ENCODE measurements at regions not wholly inside any gene's neighbourhood (a gene's known extent, or its start where the extent isn't known, plus 50 kb on each side); places are given as distances from the start of the nearest gene placed in this dataset.

- Mint-ChIP-seq H3K36me3 (ENCODE audit: low read depth) (no peaks in the 10 kb centered on the region), H3K4me3 (no peak overlapping the region), H3K27me3 (peaks cover 6% of the 10 kb centered on the region), H3K9me3 (ENCODE audit: low read depth) (no peaks in the 10 kb centered on the region), H3K27ac (no peak overlapping the region), H3K4me1 (no peaks in the 10 kb centered on the region)
- DNase-seq (no peak), ATAC-seq (no peak)
- intact Hi-C loops (cut with DNase I, micrococcal nuclease) = no loop called here
- ChIA-PET POLR2A (no interaction called here), CTCF (no interaction called here)
Observed at GRCh38 chr6:163998496-163998895, 584.0 kb downstream of the QKI start.

- Mint-ChIP-seq H3K27me3 (peaks cover 3% of the 10 kb centered on the region), H3K4me3 (no peak overlapping the region), H3K4me1 (no peaks in the 10 kb centered on the region), H3K9me3 (ENCODE audit: low read depth) (no peaks in the 10 kb centered on the region), H3K36me3 (ENCODE audit: low read depth) (no peaks in the 10 kb centered on the region), H3K27ac (no peak overlapping the region)
- ATAC-seq (no peak), DNase-seq (no peak)
- intact Hi-C loops (cut with DNase I, micrococcal nuclease) = no loop called here
- ChIA-PET CTCF (no interaction called here), POLR2A (interaction anchor here (0.6 kb wide), 1 partner anchor 12 kb away, joined by 3 read pairs; no protein-coding TSS in a partner anchor)
Observed at GRCh38 chr6:163996491-163996890, 582.0 kb downstream of the QKI start.

GRCh38 chr6:163994566-163994965 is 580.0 kb downstream of the QKI start:
- H3K4me3 Mint-ChIP-seq = no peak overlapping the region
- no peak overlapping the region for H3K27ac Mint-ChIP-seq
- ATAC-seq = no peak
- no peaks in the 10 kb centered on the region for H3K4me1 Mint-ChIP-seq
- H3K27me3 Mint-ChIP-seq = no peaks in the 10 kb centered on the region
- intact Hi-C loops (cut with DNase I, micrococcal nuclease) = no loop called here
- POLR2A ChIA-PET = no interaction called here
- CTCF ChIA-PET = no interaction called here
- no peaks in the 10 kb centered on the region for H3K36me3 Mint-ChIP-seq (ENCODE audit: low read depth)
- H3K9me3 Mint-ChIP-seq (ENCODE audit: low read depth) = no peaks in the 10 kb centered on the region
- DNase-seq = no peak

- Mint-ChIP-seq H3K4me1 (no peaks in the 10 kb centered on the region), H3K4me3 (no peak overlapping the region), H3K9me3 (ENCODE audit: low read depth) (no peaks in the 10 kb centered on the region), H3K27me3 (no peaks in the 10 kb centered on the region), H3K27ac (no peak overlapping the region), H3K36me3 (ENCODE audit: low read depth) (no peaks in the 10 kb centered on the region)
- DNase-seq (no peak), ATAC-seq (no peak)
- POLR2A ChIA-PET = no interaction called here
- intact Hi-C loops (cut with DNase I, micrococcal nuclease) = no loop called here
- CTCF ChIA-PET = no interaction called here
Observed at GRCh38 chr6:163992701-163993100, 578.2 kb downstream of the QKI start.

GRCh38 chr6:163992056-163992455 is 577.5 kb downstream of the QKI start:
- intact Hi-C loops (cut with DNase I, micrococcal nuclease) = no loop called here
- CTCF ChIA-PET = no interaction called here
- POLR2A ChIA-PET = no interaction called here

GRCh38 chr6:163991321-163991720 is 576.8 kb downstream of the QKI start:
- no peak overlapping the region for H3K27ac Mint-ChIP-seq
- DNase-seq (no peak), ATAC-seq (no peak)
- no peaks in the 10 kb centered on the region for H3K9me3 Mint-ChIP-seq (ENCODE audit: low read depth)
- CTCF ChIA-PET = interaction anchor here (0.6 kb wide), 1 partner anchor 233 kb away, joined by 6 read pairs; no protein-coding TSS in a partner anchor
- POLR2A ChIA-PET = no interaction called here
- H3K4me3 Mint-ChIP-seq = no peak overlapping the region
- no peaks in the 10 kb centered on the region for H3K36me3 Mint-ChIP-seq (ENCODE audit: low read depth)
- intact Hi-C loops (cut with DNase I, micrococcal nuclease) = no loop called here
- peaks cover 2% of the 10 kb centered on the region for H3K27me3 Mint-ChIP-seq
- no peaks in the 10 kb centered on the region for H3K4me1 Mint-ChIP-seq

More at GRCh38 chr6:163992056-163992455, 577.5 kb downstream of the QKI start:
- H3K4me3 Mint-ChIP-seq = no peak overlapping the region
- no peaks in the 10 kb centered on the region for H3K36me3 Mint-ChIP-seq (ENCODE audit: low read depth)
- H3K4me1 Mint-ChIP-seq = no peaks in the 10 kb centered on the region
- no peak for DNase-seq
- no peak for ATAC-seq
- no peak overlapping the region for H3K27ac Mint-ChIP-seq
- no peaks in the 10 kb centered on the region for H3K27me3 Mint-ChIP-seq
- H3K9me3 Mint-ChIP-seq (ENCODE audit: low read depth) = no peaks in the 10 kb centered on the region

GRCh38 chr6:163986313-163986712 is 571.8 kb downstream of the QKI start:
- Mint-ChIP-seq H3K36me3 (ENCODE audit: low read depth) (no peaks in the 10 kb centered on the region), H3K4me1 (peaks cover 5% of the 10 kb centered on the region), H3K27me3 (peaks cover 2% of the 10 kb centered on the region), H3K4me3 (no peak overlapping the region), H3K9me3 (ENCODE audit: low read depth) (no peaks in the 10 kb centered on the region), H3K27ac (no peak overlapping the region)
- intact Hi-C loops (cut with DNase I, micrococcal nuclease) = no loop called here
- POLR2A ChIA-PET = no interaction called here
- ATAC-seq (no peak), DNase-seq (no peak)
- CTCF ChIA-PET = no interaction called here

GRCh38 chr6:163985710-163986109 is 571.2 kb downstream of the QKI start:
- no peak for ATAC-seq
- H3K4me3 Mint-ChIP-seq = no peak overlapping the region
- H3K4me1 Mint-ChIP-seq = peaks cover 5% of the 10 kb centered on the region
- H3K27ac Mint-ChIP-seq = no peak overlapping the region
- intact Hi-C loops (cut with DNase I, micrococcal nuclease) = no loop called here
- ChIA-PET POLR2A (no interaction called here), CTCF (no interaction called here)
- no peaks in the 10 kb centered on the region for H3K36me3 Mint-ChIP-seq (ENCODE audit: low read depth)
- H3K9me3 Mint-ChIP-seq (ENCODE audit: low read depth) = no peaks in the 10 kb centered on the region
- no peak for DNase-seq
- peaks cover 2% of the 10 kb centered on the region for H3K27me3 Mint-ChIP-seq

GRCh38 chr6:163985040-163985439 is 570.5 kb downstream of the QKI start:
- Mint-ChIP-seq H3K27me3 (peaks cover 2% of the 10 kb centered on the region), H3K4me3 (no peak overlapping the region), H3K9me3 (ENCODE audit: low read depth) (no peaks in the 10 kb centered on the region), H3K36me3 (ENCODE audit: low read depth) (no peaks in the 10 kb centered on the region), H3K4me1 (peaks cover 5% of the 10 kb centered on the region), H3K27ac (no peak overlapping the region)
- DNase-seq = no peak
- ChIA-PET POLR2A (no interaction called here), CTCF (no interaction called here)
- ATAC-seq = no peak
- intact Hi-C loops (cut with DNase I, micrococcal nuclease) = no loop called here

GRCh38 chr6:163984124-163984936 is 569.8 kb downstream of the QKI start:
- intact Hi-C loops (cut with DNase I, micrococcal nuclease) = no loop called here
- ATAC-seq (no peak), DNase-seq (no peak)
- Mint-ChIP-seq H3K27me3 (peaks cover 2% of the 10 kb centered on the region), H3K4me3 (no peak overlapping the region), H3K4me1 (peaks cover 5% of the 10 kb centered on the region), H3K27ac (no peak overlapping the region), H3K9me3 (ENCODE audit: low read depth) (no peaks in the 10 kb centered on the region), H3K36me3 (ENCODE audit: low read depth) (no peaks in the 10 kb centered on the region)
- ChIA-PET POLR2A (interaction anchor here (0.6 kb wide), 1 partner anchor 1604 kb away, joined by 4 read pairs; no protein-coding TSS in a partner anchor), CTCF (no interaction called here)

- DNase-seq (no peak), ATAC-seq (no peak)
- ChIA-PET CTCF (no interaction called here), POLR2A (interaction anchor here (0.6 kb wide), 1 partner anchor 1605 kb away, joined by 4 read pairs; no protein-coding TSS in a partner anchor)
- peaks cover 5% of the 10 kb centered on the region for H3K4me1 Mint-ChIP-seq
- H3K27me3 Mint-ChIP-seq = peaks cover 2% of the 10 kb centered on the region
- H3K9me3 Mint-ChIP-seq (ENCODE audit: low read depth) = peaks cover 2% of the 10 kb centered on the region
- H3K36me3 Mint-ChIP-seq (ENCODE audit: low read depth) = no peaks in the 10 kb centered on the region
- intact Hi-C loops (cut with DNase I, micrococcal nuclease) = no loop called here
- no peak overlapping the region for H3K4me3 Mint-ChIP-seq
- H3K27ac Mint-ChIP-seq = no peak overlapping the region
Observed at GRCh38 chr6:163983679-163984078, 569.2 kb downstream of the QKI start.

GRCh38 chr6:163974322-163974721 is 559.8 kb downstream of the QKI start:
- DNase-seq (no peak), ATAC-seq (no peak)
- ChIA-PET POLR2A (no interaction called here), CTCF (interaction anchor here (0.6 kb wide), 1 partner anchor 11 kb away, joined by 4 read pairs; no protein-coding TSS in a partner anchor)
- intact Hi-C loops (cut with DNase I, micrococcal nuclease) = no loop called here
- Mint-ChIP-seq H3K27ac (no peak overlapping the region), H3K9me3 (ENCODE audit: low read depth) (peaks cover 3% of the 10 kb centered on the region), H3K36me3 (ENCODE audit: low read depth) (no peaks in the 10 kb centered on the region), H3K4me1 (no peaks in the 10 kb centered on the region), H3K27me3 (no peaks in the 10 kb centered on the region), H3K4me3 (no peak overlapping the region)

Measured in activated CD4-positive, alpha-beta T cell treated with anti-CD3 and anti-CD28 coated beads for 36 hours (primary cell).